HepG2 (cell line): ENCODE measurements at regions not wholly inside any gene's neighbourhood (a gene's known extent, or its start where the extent isn't known, plus 50 kb on each side); places are given as distances from the start of the nearest gene placed in this dataset.

Source experiments
- ATAC-seq: fragments of 200-7000 bp; cut with Tn5 transposase; 3 replicates; pipeline ENCODE4 v1.9.1; 2020; ENCODE audit warnings: mild to moderate bottlenecking, moderate library complexity
- BruUV-seq: library from RNA; stranded (reverse); fragments of 400-500 nt; replicated peaks from 2 replicates; lab custom pipeline; 2021; lab: Mats Ljungman, UMichigan
- CTCF ChIA-PET: fragments of 300-600 bp; formaldehyde crosslinking; extraction: SDS; loops from one replicate; lab custom pipeline; 2021; ENCODE audit warnings: low total read pairs, inconsistent platforms, low intra/inter-chr PET ratio; lab: Yijun Ruan, JAX
- POLR2A ChIA-PET: fragments of 350-600 bp; sonication (Branson Sonifier 250); formaldehyde crosslinking; loops from one replicate; lab custom pipeline; 2020; ENCODE audit warnings: antibody characterized with exemption, inconsistent platforms; lab: Yijun Ruan, JAX
- DNase-seq: peaks from one replicate; pipeline ENCODE4 v3.0.0-alpha.2; 2015; ENCODE audit warnings: low spot score
- FAIRE-seq: peaks from 3 replicates; lab custom pipeline; 2011; peaks lifted over from hg19 to GRCh38; lab: Jason Lieb, UNC
- H2AFZ ChIP-seq: one replicate; pipeline ENCODE4 v1.6.1; 2011; ENCODE audit warnings: low read length, inconsistent platforms
- H3K27ac ChIP-seq: fragments of 300-600 bp; 3 replicates; pipeline ENCODE4 v1.8.0; 2011; ENCODE audit warnings: mixed run types, mild to moderate bottlenecking, mixed read lengths, low read length, inconsistent platforms; ENCODE audit not compliant: insufficient read depth; ENCODE audit errors: extremely low read length
- H3K27me3 ChIP-seq, 2 experiments: fragments of 200-600 bp in 1 of 2; 2 replicates in 1 of 2; 3 replicates in 1 of 2; pipeline versions ENCODE4 v1.6.0 to v1.8.0; 2011; ENCODE audit warnings: low read length in 2 of 2, mild to moderate bottlenecking in 2 of 2, moderate library complexity in 2 of 2, inconsistent platforms in 1 of 2; ENCODE audit not compliant: insufficient read depth in 2 of 2, control insufficient read depth in 1 of 2
- H3K36me3 ChIP-seq, 2 experiments: fragments of 200-600 bp in 1 of 2; replicated peaks in 1 of 2; 2 replicates in 1 of 2; 3 replicates in 1 of 2; pipeline versions ENCODE4 v1.5.1 to v1.8.0; 2011; ENCODE audit warnings: low read length in 2 of 2, inconsistent platforms in 1 of 2; ENCODE audit not compliant: insufficient read depth in 2 of 2, control insufficient read depth in 1 of 2
- H3K4me1 ChIP-seq: 2 replicates; pipeline ENCODE4 v1.5.1; 2012; ENCODE audit warnings: low read length, inconsistent platforms; ENCODE audit not compliant: insufficient read depth
- H3K4me2 ChIP-seq: 2 replicates; pipeline ENCODE4 v1.6.0; 2011; ENCODE audit warnings: low read depth, low read length, inconsistent platforms
- H3K4me3 ChIP-seq, 3 experiments: fragments of 200-600 bp in 1 of 3; sonication (generic), shearing (Covaris generic) in 1 of 3; replicated peaks in 1 of 3; 2 replicates each; pipeline ENCODE4 v1.5.1; 2011 to 2016; ENCODE audit warnings: low read length in 3 of 3, inconsistent platforms in 2 of 3, low read depth in 2 of 3, mild to moderate bottlenecking in 2 of 3, control low read depth in 1 of 3, mixed read lengths in 1 of 3; ENCODE audit not compliant: insufficient read depth in 1 of 3
- H3K79me2 ChIP-seq: one replicate; pipeline ENCODE4 v1.6.1; 2011; ENCODE audit warnings: low read length, inconsistent platforms; ENCODE audit not compliant: insufficient read depth
- H3K9ac ChIP-seq: 2 replicates; pipeline ENCODE4 v1.6.0; 2011; ENCODE audit warnings: mild to moderate bottlenecking, low read depth, low read length, inconsistent platforms; ENCODE audit not compliant: insufficient read depth
- H3K9me3 ChIP-seq: 2 replicates; pipeline ENCODE4 v1.5.1; 2012; ENCODE audit warnings: mild to moderate bottlenecking, low read length
- H4K20me1 ChIP-seq: 2 replicates; pipeline ENCODE4 v1.6.0; 2011; ENCODE audit warnings: inconsistent platforms, mild to moderate bottlenecking, low read length, moderate library complexity; ENCODE audit not compliant: insufficient read depth
- GFI1 ChIP-seq: sonication (generic); formaldehyde crosslinking; IDR thresholded peaks from 2 replicates; pipeline ENCODE4 v1.5.0; 2020; ENCODE audit warnings: missing genetic modification reagents, mild to moderate bottlenecking, borderline replicate concordance
- HNF4G ChIP-seq, 2 experiments: sonication (generic) in 1 of 2; formaldehyde crosslinking in 1 of 2; IDR thresholded peaks; 2 replicates each; pipeline versions ENCODE4 v1.4.0 to v1.6.1; 2011 to 2020; ENCODE audit warnings: borderline replicate concordance in 2 of 2, low read depth in 2 of 2, mild to moderate bottlenecking in 2 of 2, low read length in 1 of 2, missing genetic modification reagents in 1 of 2, moderate library complexity in 1 of 2
- KDM2A ChIP-seq: sonication (generic); formaldehyde crosslinking; IDR thresholded peaks from 2 replicates; pipeline ENCODE4 v1.4.0; 2020; ENCODE audit warnings: low read depth, missing genetic modification reagents, borderline replicate concordance
- THYN1 ChIP-seq: sonication (generic); formaldehyde crosslinking; IDR thresholded peaks from 2 replicates; pipeline ENCODE4 v1.8.1; 2023; ENCODE audit warnings: low read depth, mild to moderate bottlenecking, moderate library complexity, missing genetic modification reagents, borderline replicate concordance
- ZFYVE20 ChIP-seq: sonication (generic); formaldehyde crosslinking; IDR thresholded peaks from 2 replicates; pipeline ENCODE4 v1.8.0; 2023; ENCODE audit warnings: low read depth, mild to moderate bottlenecking, moderate library complexity, missing genetic modification reagents, borderline replicate concordance
- ZMYM4 ChIP-seq: sonication (generic); formaldehyde crosslinking; IDR thresholded peaks from 2 replicates; pipeline ENCODE4 v1.8.1; 2023; ENCODE audit warnings: mild to moderate bottlenecking, missing genetic modification reagents
- ZNF615 ChIP-seq: sonication (generic); formaldehyde crosslinking; IDR thresholded peaks from 2 replicates; pipeline ENCODE4 v1.5.0; 2020; ENCODE audit warnings: mild to moderate bottlenecking, missing genetic modification reagents, borderline replicate concordance
- ZNF619 ChIP-seq: sonication (generic); formaldehyde crosslinking; IDR thresholded peaks from 2 replicates; pipeline ENCODE4 v1.4.0; 2020; ENCODE audit warnings: mild to moderate bottlenecking, missing genetic modification reagents
- ZNF703 ChIP-seq: sonication (generic); formaldehyde crosslinking; IDR thresholded peaks from 2 replicates; pipeline ENCODE4 v1.5.1; 2020; ENCODE audit warnings: missing genetic modification reagents, mild to moderate bottlenecking, moderate library complexity, borderline replicate concordance
- ZSCAN20 ChIP-seq: sonication (generic); formaldehyde crosslinking; IDR thresholded peaks from 2 replicates; pipeline ENCODE4 v1.4.0; 2020; ENCODE audit warnings: missing genetic modification reagents, mild to moderate bottlenecking, borderline replicate concordance
- WGBS: methylation state at CpG from one replicate; pipeline ENCODE4 v1.1.6; 2017; ENCODE audit warnings: low lambda C conversion rate; 5-methylcytosine and 5-hydroxymethylcytosine counted together
- in situ Hi-C: cut with HindIII; loops from 2 replicates; pipeline ENCODE4 v1.10.0; 2017; ENCODE audit warnings: low pct_unique_long_range_greater_than_20kb; ENCODE audit not compliant: extremely low pct_ligation_motif_present
- intact Hi-C: fragments of 100-400 bp; cut with micrococcal nuclease; formaldehyde crosslinking; loops from one replicate; pipeline ENCODE4 v1.10.0; 2022; ENCODE audit not compliant: unreplicated experiment
- TF ChIP-seq, protein P1 (sequence below): sonication (generic); formaldehyde crosslinking; IDR thresholded peaks from 2 replicates; pipeline ENCODE4 v1.4.0; 2020; ENCODE audit warnings: mild to moderate bottlenecking, missing genetic modification reagents
- TF ChIP-seq, protein P2 (sequence below): sonication (generic); formaldehyde crosslinking; IDR thresholded peaks from 2 replicates; pipeline ENCODE4 v1.9.0; 2021; ENCODE audit warnings: mild to moderate bottlenecking, missing genetic modification reagents

DNA sequence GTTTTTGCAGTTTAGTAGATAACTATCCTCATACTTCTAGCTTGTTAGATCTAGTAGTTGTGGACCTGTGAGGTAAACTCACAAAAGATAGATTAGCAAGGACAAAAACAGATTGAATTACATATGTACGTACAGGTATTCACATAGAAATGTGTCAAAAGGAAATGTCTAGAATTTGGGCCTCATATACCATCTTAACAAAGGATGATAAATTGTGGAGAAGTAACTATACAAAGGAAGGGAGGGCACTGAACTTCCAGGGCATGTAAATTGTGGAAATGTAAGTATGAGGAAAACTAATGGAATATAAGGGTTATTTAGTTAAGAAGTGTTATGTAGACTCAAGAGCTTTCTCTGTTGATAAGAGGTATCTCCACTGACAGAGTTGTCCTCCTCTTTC lies 477.3 kb downstream of the KCNJ2 start:
- DNase-seq, result no peak
- Histone ChIP-seq H3K36me3 (no peaks in the 10 kb centered on the region), H3K79me2 (no peaks in the 10 kb centered on the region), H2AFZ (no peak overlapping the region), H3K4me3 (no peak overlapping the region), H3K27me3 (no peaks in the 10 kb centered on the region), H4K20me1 (no peaks in the 10 kb centered on the region), H3K4me2 (no peak overlapping the region), H3K9me3 (peaks cover 9% of the 10 kb centered on the region), H3K4me1 (no peaks in the 10 kb centered on the region), H3K27ac (no peak overlapping the region), H3K9ac (no peak overlapping the region)
- BruUV-seq, result no TSS peak
- 6% methylated on average over 1 of the region's 1 CpG for WGBS
- CTCF ChIA-PET, result no interaction called here
- no peak for TF ChIP-seq ZNF615 (CRISPR knock-in tag)
- TF ChIP-seq GFI1, result no peak
- no peak for TF ChIP-seq ZNF619 (CRISPR knock-in tag)
- no peak for TF ChIP-seq ZFYVE20 (CRISPR knock-in tag)
- intact Hi-C loops (no loop called here), in situ Hi-C loops (loop anchor here (25.0 kb wide), 1 partner anchor 816 kb away; no protein-coding TSS in a partner anchor)
- POLR2A ChIA-PET, result no interaction called here
- no peak for FAIRE-seq
- no peak for ATAC-seq

DNA sequence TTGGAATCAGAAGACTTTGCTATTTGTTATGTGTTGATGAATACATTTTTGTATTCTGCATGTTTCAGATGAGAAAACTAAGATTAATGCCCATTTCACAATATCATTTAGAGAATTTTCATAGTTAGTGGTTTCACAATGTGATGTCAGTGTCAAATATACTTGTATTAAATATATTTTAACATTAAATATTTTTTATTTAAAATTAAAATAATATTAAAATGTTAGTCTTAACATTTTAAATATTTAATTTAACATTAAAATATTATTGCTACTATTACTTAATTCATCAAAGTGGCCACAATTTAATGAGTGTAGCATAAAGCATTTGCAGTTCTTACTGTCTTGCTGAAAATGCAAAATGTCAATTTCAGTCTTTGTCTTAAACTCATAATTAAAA lies 478.8 kb downstream of the KCNJ2 start:
- Histone ChIP-seq H3K27me3 (no peaks in the 10 kb centered on the region), H3K79me2 (no peaks in the 10 kb centered on the region), H3K9me3 (peaks cover 9% of the 10 kb centered on the region), H4K20me1 (no peaks in the 10 kb centered on the region), H3K4me1 (no peaks in the 10 kb centered on the region), H3K27ac (no peak overlapping the region), H3K9ac (no peak overlapping the region), H2AFZ (no peak overlapping the region), H3K4me3 (no peak overlapping the region), H3K36me3 (no peaks in the 10 kb centered on the region), H3K4me2 (no peak overlapping the region)
- ATAC-seq (no peak), FAIRE-seq (no peak), DNase-seq (no peak)
- CTCF ChIA-PET, result no interaction called here
- intact Hi-C loops, result no loop called here
- BruUV-seq, result no TSS peak
- in situ Hi-C loops, result loop anchor here (25.0 kb wide), 1 partner anchor 814 kb away; no protein-coding TSS in a partner anchor
- POLR2A ChIA-PET, result no interaction called here
- no peak for TF ChIP-seq HNF4G (IDR thresholded peaks at IDR 0.05; ENCODE audit: borderline replicate concordance, low read depth, low read length)
- TF ChIP-seq HNF4G (CRISPR knock-in tag; IDR thresholded peaks at IDR 0.05; ENCODE audit: borderline replicate concordance, low read depth), result no peak
- no peak for TF ChIP-seq KDM2A (CRISPR knock-in tag)
- no peak for TF ChIP-seq THYN1 (CRISPR knock-in tag)
- TF ChIP-seq, protein P1, sequence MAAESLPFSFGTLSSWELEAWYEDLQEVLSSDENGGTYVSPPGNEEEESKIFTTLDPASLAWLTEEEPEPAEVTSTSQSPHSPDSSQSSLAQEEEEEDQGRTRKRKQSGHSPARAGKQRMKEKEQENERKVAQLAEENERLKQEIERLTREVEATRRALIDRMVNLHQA, result no peak
- TF ChIP-seq, protein P2, sequence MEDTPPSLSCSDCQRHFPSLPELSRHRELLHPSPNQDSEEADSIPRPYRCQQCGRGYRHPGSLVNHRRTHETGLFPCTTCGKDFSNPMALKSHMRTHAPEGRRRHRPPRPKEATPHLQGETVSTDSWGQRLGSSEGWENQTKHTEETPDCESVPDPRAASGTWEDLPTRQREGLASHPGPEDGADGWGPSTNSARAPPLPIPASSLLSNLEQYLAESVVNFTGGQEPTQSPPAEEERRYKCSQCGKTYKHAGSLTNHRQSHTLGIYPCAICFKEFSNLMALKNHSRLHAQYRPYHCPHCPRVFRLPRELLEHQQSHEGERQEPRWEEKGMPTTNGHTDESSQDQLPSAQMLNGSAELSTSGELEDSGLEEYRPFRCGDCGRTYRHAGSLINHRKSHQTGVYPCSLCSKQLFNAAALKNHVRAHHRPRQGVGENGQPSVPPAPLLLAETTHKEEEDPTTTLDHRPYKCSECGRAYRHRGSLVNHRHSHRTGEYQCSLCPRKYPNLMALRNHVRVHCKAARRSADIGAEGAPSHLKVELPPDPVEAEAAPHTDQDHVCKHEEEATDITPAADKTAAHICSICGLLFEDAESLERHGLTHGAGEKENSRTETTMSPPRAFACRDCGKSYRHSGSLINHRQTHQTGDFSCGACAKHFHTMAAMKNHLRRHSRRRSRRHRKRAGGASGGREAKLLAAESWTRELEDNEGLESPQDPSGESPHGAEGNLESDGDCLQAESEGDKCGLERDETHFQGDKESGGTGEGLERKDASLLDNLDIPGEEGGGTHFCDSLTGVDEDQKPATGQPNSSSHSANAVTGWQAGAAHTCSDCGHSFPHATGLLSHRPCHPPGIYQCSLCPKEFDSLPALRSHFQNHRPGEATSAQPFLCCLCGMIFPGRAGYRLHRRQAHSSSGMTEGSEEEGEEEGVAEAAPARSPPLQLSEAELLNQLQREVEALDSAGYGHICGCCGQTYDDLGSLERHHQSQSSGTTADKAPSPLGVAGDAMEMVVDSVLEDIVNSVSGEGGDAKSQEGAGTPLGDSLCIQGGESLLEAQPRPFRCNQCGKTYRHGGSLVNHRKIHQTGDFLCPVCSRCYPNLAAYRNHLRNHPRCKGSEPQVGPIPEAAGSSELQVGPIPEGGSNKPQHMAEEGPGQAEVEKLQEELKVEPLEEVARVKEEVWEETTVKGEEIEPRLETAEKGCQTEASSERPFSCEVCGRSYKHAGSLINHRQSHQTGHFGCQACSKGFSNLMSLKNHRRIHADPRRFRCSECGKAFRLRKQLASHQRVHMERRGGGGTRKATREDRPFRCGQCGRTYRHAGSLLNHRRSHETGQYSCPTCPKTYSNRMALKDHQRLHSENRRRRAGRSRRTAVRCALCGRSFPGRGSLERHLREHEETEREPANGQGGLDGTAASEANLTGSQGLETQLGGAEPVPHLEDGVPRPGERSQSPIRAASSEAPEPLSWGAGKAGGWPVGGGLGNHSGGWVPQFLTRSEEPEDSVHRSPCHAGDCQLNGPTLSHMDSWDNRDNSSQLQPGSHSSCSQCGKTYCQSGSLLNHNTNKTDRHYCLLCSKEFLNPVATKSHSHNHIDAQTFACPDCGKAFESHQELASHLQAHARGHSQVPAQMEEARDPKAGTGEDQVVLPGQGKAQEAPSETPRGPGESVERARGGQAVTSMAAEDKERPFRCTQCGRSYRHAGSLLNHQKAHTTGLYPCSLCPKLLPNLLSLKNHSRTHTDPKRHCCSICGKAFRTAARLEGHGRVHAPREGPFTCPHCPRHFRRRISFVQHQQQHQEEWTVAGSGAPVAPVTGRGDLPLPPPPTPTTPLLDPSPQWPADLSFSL (CRISPR knock-in tag), result no peak
- TF ChIP-seq ZMYM4, result no peak
- no peak for TF ChIP-seq ZSCAN20
- TF ChIP-seq ZNF703, result no peak
